Fibroblast of peridontal ligament (primary cell): ENCODE measurements at regions not wholly inside any gene's neighbourhood (a gene's known extent, or its start where the extent isn't known, plus 50 kb on each side); places are given as distances from the start of the nearest gene placed in this dataset.
"Not testable (repeated sequence)": the region's sequence is repeated elsewhere in the genome, so short reads cannot be mapped to it uniquely, and the experiment has no call there.

ENCODE experiments used
- DNase-seq: peaks from one replicate; pipeline ENCODE4 v3.0.0-alpha.2; 2010; ENCODE audit errors: extremely low read depth

- peak; percentile 19 for DNase-seq
Measured at GRCh38 chr12:67837876-67838275, 151.4 kb upstream of the IFNG-AS1 start.

- no peak for DNase-seq
Measured at GRCh38 chr12:67842124-67842523, 147.1 kb upstream of the IFNG-AS1 start.

DNA sequence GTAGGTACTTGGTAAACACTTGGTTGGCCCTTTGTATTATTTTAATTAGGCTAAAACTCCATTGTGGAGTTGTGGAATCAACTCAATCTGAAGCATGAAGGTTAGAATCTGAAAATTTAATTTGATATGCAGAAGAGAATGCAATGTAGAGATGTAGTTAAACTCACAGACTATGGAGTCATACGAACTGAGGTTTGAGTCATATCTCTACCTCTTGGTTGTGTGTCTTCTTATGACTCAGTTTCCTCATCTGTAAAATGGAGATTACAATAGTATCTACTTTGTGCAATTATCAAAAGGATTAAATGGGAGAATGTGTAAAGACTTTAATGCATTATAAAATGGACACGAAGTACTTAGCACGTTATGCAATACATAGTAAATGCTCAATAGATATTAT lies 146.0 kb upstream of the IFNG-AS1 start:
- DNase-seq: no peak

- DNase-seq: no peak
Measured at GRCh38 chr12:67852701-67853100, 136.5 kb upstream of the IFNG-AS1 start.

- DNase-seq: peak; percentile 72
Measured at GRCh38 chr12:67853204-67853603, 136.0 kb upstream of the IFNG-AS1 start.

DNA sequence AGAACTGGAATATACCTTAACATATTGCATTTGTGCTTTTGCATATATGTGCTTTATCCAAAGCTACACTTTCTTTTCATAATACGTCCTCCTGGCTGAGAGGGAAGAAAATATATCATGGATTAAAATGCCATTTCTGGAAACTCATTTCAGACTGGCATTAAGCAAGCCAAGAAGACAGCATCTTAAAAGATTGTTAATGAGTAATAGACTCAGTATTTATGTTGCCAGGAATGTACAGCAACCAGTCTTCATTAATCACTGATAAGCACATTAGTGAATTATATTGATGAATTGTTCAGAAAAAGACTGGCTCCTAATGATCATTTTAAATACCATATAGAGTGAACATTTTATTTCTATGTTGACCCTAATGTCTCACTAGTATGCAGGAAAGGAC lies 134.9 kb upstream of the IFNG-AS1 start:
- no peak for DNase-seq

- no peak for DNase-seq
Measured at GRCh38 chr12:67855103-67855502, 134.1 kb upstream of the IFNG-AS1 start.

GRCh38 chr12:67871231-67871630 lies 118.0 kb upstream of the IFNG-AS1 start:
- DNase-seq: no peak

- no peak for DNase-seq
Measured at GRCh38 chr12:67873355-67873754, 115.9 kb upstream of the IFNG-AS1 start.

GRCh38 chr12:67876305-67876915 lies 112.8 kb upstream of the IFNG-AS1 start:
- DNase-seq: no peak

DNA sequence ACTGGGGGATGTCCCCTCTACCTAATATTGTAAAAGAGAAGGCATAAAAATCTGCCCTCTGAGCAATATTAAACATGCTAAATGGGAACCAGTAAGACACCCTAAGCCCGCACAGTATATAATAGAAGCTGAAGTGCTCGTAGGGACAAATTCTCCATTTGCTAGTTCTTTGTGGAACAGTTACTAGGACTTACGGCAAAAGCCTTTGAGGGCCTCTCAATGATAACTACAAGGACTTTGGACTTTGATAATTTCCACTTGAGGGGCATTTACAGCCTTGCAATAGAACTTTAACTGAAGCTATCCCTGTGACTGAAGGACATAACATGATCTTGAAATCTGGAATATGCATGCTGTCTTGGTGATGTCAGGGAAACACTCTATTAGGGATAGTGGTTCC lies 111.5 kb upstream of the IFNG-AS1 start:
- no peak for DNase-seq

DNA sequence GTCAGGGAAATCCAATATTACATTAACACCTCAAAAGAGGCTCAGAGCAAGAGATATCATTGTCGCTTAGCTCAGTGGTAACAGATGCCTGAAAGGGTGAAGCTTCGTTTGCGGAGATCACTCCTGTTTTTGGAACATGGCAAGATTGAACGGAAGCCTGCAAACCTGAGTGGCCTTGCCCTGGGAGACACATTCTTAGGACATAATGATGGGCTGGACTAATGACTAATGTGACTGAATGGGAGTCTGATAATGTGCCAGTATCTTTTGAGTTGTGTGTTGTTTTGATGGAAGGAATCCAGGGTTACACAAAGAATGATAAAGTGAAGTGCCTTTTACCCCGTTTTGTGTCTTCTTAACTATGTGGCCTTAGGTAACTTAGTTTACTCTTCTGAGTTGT lies 109.3 kb upstream of the IFNG-AS1 start:
- no peak for DNase-seq

DNA sequence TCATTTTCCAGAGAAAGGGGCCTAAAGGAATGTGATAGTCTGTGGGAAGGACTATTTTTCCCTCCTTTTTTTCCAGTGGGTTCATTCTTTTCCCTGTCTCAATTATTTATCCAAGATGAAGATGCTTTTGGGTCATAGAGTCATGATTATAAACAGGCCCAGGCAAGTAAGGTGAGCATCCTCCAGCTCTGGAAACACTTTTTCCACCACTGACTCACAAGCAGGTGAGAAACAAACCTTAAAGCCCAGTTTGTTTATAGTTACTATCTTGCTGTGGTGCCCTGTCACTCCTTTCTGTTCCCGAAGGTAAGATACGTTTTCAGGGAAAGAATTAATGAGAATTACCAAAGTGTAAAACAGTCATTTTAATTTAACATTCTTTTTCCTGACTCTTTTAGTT lies 107.7 kb upstream of the IFNG-AS1 start:
- no peak for DNase-seq

- no peak for DNase-seq
Measured at GRCh38 chr12:67884596-67884995, 104.7 kb upstream of the IFNG-AS1 start.

DNA sequence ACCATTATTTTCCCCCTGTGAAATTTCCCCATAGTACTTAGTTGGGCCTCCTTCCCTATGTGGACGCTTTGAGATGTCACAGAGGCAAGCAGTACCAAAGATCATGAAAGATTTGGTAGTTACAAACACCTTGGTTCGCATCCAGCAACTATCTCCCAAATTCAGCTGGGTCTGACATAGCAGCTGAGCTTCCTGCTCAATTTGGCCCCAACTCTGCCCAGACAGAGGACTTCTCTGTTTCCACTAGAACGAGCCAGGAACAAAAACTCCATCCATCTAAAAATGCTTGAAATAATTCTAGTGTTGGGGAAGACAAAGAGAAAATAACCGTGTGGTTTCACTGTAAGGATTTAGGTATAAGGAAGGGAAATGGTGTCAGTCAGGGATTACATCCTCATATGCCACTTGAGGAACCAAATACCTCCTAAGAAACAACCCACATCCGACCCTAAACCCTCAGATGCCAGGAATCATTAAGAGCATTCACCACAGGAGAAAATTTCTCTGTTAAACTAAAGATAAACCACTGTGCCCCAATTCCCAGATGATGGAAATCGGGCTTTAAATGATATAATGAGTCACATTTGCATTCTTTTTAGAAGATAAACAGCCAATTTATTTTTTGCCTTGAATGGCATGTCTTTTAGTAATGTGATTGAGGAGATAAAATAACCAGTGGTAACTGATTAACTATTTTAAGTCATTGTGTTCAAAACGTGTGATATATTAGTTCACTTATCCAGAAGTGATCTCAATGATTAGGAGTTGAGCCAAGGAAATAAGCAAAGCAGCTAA lies 103.7 kb upstream of the IFNG-AS1 start:
- peak; percentile 48 for DNase-seq

GRCh38 chr12:67887065-67887464 lies 102.2 kb upstream of the IFNG-AS1 start:
- no peak for DNase-seq

- DNase-seq: no peak
Measured at GRCh38 chr12:67889931-67890330, 99.3 kb upstream of the IFNG-AS1 start.

GRCh38 chr12:67890726-67891258 lies 98.5 kb upstream of the IFNG-AS1 start:
- DNase-seq: no peak

DNA sequence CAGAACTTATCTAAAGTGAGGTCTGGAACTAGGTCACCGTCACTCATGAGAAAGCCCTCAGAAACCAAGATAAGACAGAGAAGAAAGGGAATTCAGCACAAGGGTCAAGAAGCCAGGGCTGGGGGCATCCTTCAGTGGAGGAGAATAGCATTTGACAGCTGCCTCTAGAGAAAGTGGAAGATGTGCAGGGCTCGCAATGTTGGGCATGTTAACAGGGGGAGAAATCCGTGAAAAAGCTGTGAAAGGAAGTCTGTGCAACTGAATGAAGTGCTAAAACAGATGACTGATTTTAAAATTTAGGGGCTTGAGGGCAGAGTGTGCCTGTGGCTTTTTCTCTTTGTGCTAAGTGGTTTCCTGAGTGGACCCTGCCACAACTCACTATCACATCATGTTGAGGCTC lies 97.7 kb upstream of the IFNG-AS1 start:
- DNase-seq: no peak

GRCh38 chr12:67892259-67893021 lies 96.8 kb upstream of the IFNG-AS1 start:
- DNase-seq: no peak

DNA sequence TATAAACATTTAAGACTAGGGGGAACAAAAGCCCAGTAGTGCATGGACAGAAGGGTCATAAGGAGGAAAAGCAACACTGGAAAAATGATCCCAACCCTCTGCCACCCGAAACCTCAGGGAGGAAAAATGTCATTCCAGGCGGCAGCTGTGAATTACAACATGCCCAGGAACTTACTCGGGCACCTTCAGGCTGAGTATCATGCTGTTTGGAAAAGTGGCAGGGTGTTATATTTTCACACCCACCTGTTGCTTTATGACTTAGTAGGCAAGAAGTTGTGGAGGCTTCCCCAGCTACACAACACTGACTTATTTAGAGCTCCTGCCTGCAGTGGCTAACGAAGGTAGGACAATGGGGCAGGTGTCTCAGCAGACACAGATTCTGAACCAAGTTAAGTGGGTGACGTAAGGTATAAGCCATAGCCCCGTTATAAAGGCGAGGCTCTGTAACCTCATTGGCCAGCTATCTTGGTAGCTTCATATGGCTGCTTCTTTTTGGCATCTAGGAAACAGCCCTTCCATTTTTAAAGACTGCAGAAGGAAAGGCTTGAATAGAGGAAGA lies 96.1 kb upstream of the IFNG-AS1 start:
- no peak for DNase-seq

GRCh38 chr12:67900418-67900817 lies 88.8 kb upstream of the IFNG-AS1 start:
- DNase-seq: not testable (repeated sequence)
